GM23338 (cell line): ENCODE measurements at regions not wholly inside any gene's neighbourhood (a gene's known extent, or its start where the extent isn't known, plus 50 kb on each side); places are given as distances from the start of the nearest gene placed in this dataset.

ENCODE experiments used
- ATAC-seq: fragments of 200-7000 bp; cut with Tn5 transposase; 3 replicates; pipeline ENCODE4 v1.9.1; 2020
- DNase-seq: peaks from one replicate; pipeline ENCODE4 v3.0.0-alpha.2; 2015; ENCODE audit warnings: low spot score
- H2AFZ ChIP-seq: fragments of 200-600 bp; sonication (generic); 2 replicates; pipeline ENCODE4 v1.8.0; 2016; ENCODE audit warnings: antibody characterized with exemption, mild to moderate bottlenecking, moderate library complexity
- H3F3A ChIP-seq: fragments of 200-600 bp; sonication (generic); replicated peaks from 2 replicates; pipeline ENCODE4 v1.8.0; 2017; ENCODE audit warnings: antibody characterized with exemption, mixed run types, low read depth
- H3K27ac ChIP-seq: fragments of 200-600 bp; sonication (generic); 2 replicates; pipeline ENCODE4 v1.6.1; 2016; ENCODE audit warnings: low read depth
- H3K27me3 ChIP-seq: fragments of 200-600 bp; sonication (generic); 2 replicates; pipeline ENCODE4 v1.8.0; 2016; ENCODE audit warnings: mild to moderate bottlenecking, mixed run types, moderate library complexity; ENCODE audit not compliant: insufficient read depth
- H3K36me3 ChIP-seq: fragments of 200-600 bp; sonication (generic); 2 replicates; pipeline ENCODE4 v1.8.0; 2016; ENCODE audit warnings: mild to moderate bottlenecking; ENCODE audit not compliant: insufficient read depth
- H3K4me1 ChIP-seq: fragments of 200-600 bp; sonication (generic); 2 replicates; pipeline ENCODE4 v1.8.0; 2016; ENCODE audit warnings: mild to moderate bottlenecking, moderate library complexity; ENCODE audit not compliant: insufficient read depth
- H3K4me2 ChIP-seq: fragments of 200-600 bp; sonication (generic); 2 replicates; pipeline ENCODE4 v1.7.1; 2017; ENCODE audit warnings: mixed run types
- H3K4me3 ChIP-seq: fragments of 200-600 bp; sonication (generic); 2 replicates; pipeline ENCODE4 v1.6.1; 2016; ENCODE audit warnings: mixed run types
- H3K79me2 ChIP-seq: fragments of 200-600 bp; sonication (generic); replicated peaks from 2 replicates; pipeline ENCODE4 v1.8.0; 2017; ENCODE audit warnings: mild to moderate bottlenecking; ENCODE audit not compliant: insufficient read depth
- H3K9me2 ChIP-seq: fragments of 200-600 bp; sonication (generic); 2 replicates; pipeline ENCODE4 v1.8.0; 2017; ENCODE audit not compliant: insufficient read depth
- H4K20me1 ChIP-seq: fragments of 200-600 bp; sonication (generic); replicated peaks from 2 replicates; pipeline ENCODE4 v1.8.0; 2017; ENCODE audit warnings: mild to moderate bottlenecking; ENCODE audit not compliant: insufficient read depth
- H3K27ac Mint-ChIP-seq: 2 replicates; pipeline ENCODE4 v1.8.0; 2020; ENCODE audit warnings: inconsistent platforms, mild to moderate bottlenecking, moderate library complexity, mixed read lengths
- H3K27me3 Mint-ChIP-seq: 3 replicates; pipeline ENCODE4 v1.8.0; 2022; ENCODE audit warnings: low read depth, mild to moderate bottlenecking, moderate library complexity, mixed read lengths, inconsistent platforms; ENCODE audit not compliant: insufficient read depth, poor library complexity
- H3K36me3 Mint-ChIP-seq: 3 replicates; pipeline ENCODE4 v1.8.0; 2021; ENCODE audit warnings: low read depth, mild to moderate bottlenecking, inconsistent platforms, moderate library complexity, mixed read lengths
- H3K4me1 Mint-ChIP-seq: 3 replicates; pipeline ENCODE4 v1.8.0; 2020; ENCODE audit warnings: mild to moderate bottlenecking, inconsistent platforms, mixed read lengths
- H3K4me3 Mint-ChIP-seq: 3 replicates; pipeline ENCODE4 v1.8.0; 2021; ENCODE audit warnings: moderate library complexity, mild to moderate bottlenecking, inconsistent platforms, mixed read lengths
- H3K9me3 Mint-ChIP-seq: 3 replicates; pipeline ENCODE4 v1.8.0; 2020; ENCODE audit warnings: moderate library complexity, mild to moderate bottlenecking, inconsistent platforms, mixed read lengths
- CREB1 ChIP-seq: fragments of 250-450 bp; sonication (Bioruptor Pico); IDR thresholded peaks from 2 replicates; pipeline ENCODE4 v1.5.0; 2020; ENCODE audit warnings: low read depth, mild to moderate bottlenecking, moderate library complexity
- EZH2phosphoT487 ChIP-seq: fragments of 200-600 bp; sonication (generic); IDR thresholded peaks from one replicate; pipeline ENCODE4 v1.8.1; 2018; ENCODE audit warnings: antibody characterized with exemption; ENCODE audit not compliant: unreplicated experiment
- JUNB ChIP-seq: IDR thresholded peaks from one replicate; pipeline ENCODE4 v1.6.1; 2016; ENCODE audit warnings: antibody characterized with exemption; ENCODE audit not compliant: unreplicated experiment
- NANOG ChIP-seq: IDR thresholded peaks from 2 replicates; pipeline ENCODE4 v1.6.1; 2016; ENCODE audit warnings: antibody characterized with exemption, borderline replicate concordance
- POLR2AphosphoS5 ChIP-seq: IDR thresholded peaks from 2 replicates; pipeline ENCODE4 v1.6.1; 2016; ENCODE audit warnings: antibody characterized with exemption, low read depth
- ZNF114 ChIP-seq: fragments of 250-450 bp; sonication (Bioruptor Pico); IDR thresholded peaks from 2 replicates; pipeline ENCODE4 v1.5.0; 2020; ENCODE audit warnings: mild to moderate bottlenecking, moderate library complexity
- TF ChIP-seq, protein P1 (sequence below): fragments of 250-450 bp; sonication (Bioruptor Pico); IDR thresholded peaks from 2 replicates; pipeline ENCODE4 v1.5.0; 2020; ENCODE audit warnings: mild to moderate bottlenecking, moderate library complexity

DNA sequence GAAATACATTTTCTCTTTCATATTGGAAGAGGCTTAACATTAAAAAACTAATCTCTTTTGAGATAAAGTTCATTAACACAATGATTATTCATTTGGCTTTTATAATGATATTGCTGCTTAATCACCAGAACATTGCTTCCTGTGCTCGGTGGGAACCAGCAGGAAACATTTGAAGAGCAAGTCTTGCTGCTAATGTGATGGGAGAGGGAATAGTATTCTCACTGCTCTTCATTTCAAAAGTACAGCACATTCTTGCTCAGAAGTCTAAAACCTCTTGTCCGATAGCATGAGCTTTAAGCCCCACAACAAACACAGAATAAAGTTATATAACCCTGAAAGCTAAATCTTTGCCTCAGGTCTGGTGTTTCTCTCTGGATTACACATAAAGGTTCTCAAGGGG, 190.8 kb upstream of the CNTN4 start:
- Histone ChIP-seq H3K4me3 (no peak overlapping the region), H4K20me1 (no peaks in the 10 kb centered on the region), H3K4me1 (no peaks in the 10 kb centered on the region), H3K36me3 (no peaks in the 10 kb centered on the region), H3K79me2 (no peaks in the 10 kb centered on the region), H3F3A (no peaks in the 10 kb centered on the region), H3K27me3 (no peaks in the 10 kb centered on the region), H3K27ac (no peak overlapping the region), H3K4me2 (no peak overlapping the region), H2AFZ (no peak overlapping the region), H3K9me2 (no peaks in the 10 kb centered on the region)
- H3K27me3 Mint-ChIP-seq, result no peaks in the 10 kb centered on the region
- no peak overlapping the region for H3K4me3 Mint-ChIP-seq
- H3K4me1 Mint-ChIP-seq, result no peaks in the 10 kb centered on the region
- TF ChIP-seq NANOG (no peak), ZNF114 (CRISPR knock-in tag) (no peak), EZH2phosphoT487 (no peak), POLR2AphosphoS5 (no peak), CREB1 (CRISPR knock-in tag) (no peak), JUNB (no peak)
- TF ChIP-seq, protein P1, sequence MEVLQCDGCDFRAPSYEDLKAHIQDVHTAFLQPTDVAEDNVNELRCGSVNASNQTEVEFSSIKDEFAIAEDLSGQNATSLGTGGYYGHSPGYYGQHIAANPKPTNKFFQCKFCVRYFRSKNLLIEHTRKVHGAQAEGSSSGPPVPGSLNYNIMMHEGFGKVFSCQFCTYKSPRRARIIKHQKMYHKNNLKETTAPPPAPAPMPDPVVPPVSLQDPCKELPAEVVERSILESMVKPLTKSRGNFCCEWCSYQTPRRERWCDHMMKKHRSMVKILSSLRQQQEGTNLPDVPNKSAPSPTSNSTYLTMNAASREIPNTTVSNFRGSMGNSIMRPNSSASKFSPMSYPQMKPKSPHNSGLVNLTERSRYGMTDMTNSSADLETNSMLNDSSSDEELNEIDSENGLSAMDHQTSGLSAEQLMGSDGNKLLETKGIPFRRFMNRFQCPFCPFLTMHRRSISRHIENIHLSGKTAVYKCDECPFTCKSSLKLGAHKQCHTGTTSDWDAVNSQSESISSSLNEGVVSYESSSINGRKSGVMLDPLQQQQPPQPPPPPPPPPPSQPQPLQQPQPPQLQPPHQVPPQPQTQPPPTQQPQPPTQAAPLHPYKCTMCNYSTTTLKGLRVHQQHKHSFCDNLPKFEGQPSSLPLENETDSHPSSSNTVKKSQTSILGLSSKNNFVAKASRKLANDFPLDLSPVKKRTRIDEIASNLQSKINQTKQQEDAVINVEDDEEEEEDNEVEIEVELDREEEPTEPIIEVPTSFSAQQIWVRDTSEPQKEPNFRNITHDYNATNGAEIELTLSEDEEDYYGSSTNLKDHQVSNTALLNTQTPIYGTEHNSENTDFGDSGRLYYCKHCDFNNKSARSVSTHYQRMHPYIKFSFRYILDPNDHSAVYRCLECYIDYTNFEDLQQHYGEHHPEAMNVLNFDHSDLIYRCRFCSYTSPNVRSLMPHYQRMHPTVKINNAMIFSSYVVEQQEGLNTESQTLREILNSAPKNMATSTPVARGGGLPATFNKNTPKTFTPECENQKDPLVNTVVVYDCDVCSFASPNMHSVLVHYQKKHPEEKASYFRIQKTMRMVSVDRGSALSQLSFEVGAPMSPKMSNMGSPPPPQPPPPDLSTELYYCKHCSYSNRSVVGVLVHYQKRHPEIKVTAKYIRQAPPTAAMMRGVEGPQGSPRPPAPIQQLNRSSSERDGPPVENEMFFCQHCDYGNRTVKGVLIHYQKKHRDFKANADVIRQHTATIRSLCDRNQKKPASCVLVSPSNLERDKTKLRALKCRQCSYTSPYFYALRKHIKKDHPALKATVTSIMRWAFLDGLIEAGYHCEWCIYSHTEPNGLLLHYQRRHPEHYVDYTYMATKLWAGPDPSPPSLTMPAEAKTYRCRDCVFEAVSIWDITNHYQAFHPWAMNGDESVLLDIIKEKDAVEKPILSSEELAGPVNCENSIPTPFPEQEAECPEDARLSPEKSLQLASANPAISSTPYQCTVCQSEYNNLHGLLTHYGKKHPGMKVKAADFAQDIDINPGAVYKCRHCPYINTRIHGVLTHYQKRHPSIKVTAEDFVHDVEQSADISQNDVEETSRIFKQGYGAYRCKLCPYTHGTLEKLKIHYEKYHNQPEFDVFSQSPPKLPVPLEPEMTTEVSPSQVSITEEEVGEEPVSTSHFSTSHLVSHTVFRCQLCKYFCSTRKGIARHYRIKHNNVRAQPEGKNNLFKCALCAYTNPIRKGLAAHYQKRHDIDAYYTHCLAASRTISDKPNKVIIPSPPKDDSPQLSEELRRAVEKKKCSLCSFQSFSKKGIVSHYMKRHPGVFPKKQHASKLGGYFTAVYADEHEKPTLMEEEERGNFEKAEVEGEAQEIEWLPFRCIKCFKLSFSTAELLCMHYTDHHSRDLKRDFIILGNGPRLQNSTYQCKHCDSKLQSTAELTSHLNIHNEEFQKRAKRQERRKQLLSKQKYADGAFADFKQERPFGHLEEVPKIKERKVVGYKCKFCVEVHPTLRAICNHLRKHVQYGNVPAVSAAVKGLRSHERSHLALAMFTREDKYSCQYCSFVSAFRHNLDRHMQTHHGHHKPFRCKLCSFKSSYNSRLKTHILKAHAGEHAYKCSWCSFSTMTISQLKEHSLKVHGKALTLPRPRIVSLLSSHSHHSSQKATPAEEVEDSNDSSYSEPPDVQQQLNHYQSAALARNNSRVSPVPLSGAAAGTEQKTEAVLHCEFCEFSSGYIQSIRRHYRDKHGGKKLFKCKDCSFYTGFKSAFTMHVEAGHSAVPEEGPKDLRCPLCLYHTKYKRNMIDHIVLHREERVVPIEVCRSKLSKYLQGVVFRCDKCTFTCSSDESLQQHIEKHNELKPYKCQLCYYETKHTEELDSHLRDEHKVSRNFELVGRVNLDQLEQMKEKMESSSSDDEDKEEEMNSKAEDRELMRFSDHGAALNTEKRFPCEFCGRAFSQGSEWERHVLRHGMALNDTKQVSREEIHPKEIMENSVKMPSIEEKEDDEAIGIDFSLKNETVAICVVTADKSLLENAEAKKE (CRISPR knock-in tag), result no peak
- ATAC-seq (no peak), DNase-seq (no peak)
- H3K36me3 Mint-ChIP-seq, result peaks cover 26% of the 10 kb centered on the region; the same call in 2 of the 3 replicates
- H3K27ac Mint-ChIP-seq, result no peak overlapping the region
- H3K9me3 Mint-ChIP-seq, result peaks cover 97% of the 10 kb centered on the region
